ENCODE measurements at regions not wholly inside any gene's neighbourhood (a gene's known extent, or its start where the extent isn't known, plus 50 kb on each side); places are given as distances from the start of the nearest gene placed in this dataset.

DNA sequence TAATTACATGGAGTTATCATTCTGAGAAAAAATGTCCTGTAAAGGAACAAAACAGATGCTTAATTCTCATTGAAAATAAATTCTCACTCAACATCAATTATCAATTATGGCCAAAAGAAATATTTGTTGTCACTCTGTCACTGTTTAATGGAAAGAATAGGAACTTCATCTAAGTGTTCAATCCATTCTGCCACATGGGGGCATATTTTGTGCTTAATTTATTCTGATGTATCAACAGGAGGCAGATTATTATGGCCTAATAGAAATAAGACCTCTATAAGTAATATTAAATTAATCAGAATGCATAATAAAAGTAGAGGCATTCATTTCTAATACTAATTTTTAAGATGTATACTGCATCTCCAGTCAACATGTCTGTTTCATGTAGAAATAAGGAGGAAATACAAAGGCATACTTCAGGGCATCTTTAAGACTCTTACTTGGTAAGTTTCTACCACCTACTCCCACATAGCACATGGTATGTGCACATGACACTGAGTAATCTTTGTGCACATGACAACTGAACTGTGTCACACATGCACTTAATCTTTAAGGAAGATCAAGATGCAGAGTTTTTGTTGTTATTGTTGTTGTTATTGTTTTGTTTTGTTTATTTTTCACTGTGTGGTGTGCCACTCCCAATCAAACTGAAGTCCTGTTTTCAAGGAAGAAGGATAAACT lies 420.4 kb upstream of the SEMA3A start:
- Mint-ChIP-seq H3K9me3 (no peaks in the 10 kb centered on the region), H3K27ac (no peak overlapping the region), H3K4me3 (no peak overlapping the region), H3K36me3 (ENCODE audit: low read depth) (no peaks in the 10 kb centered on the region), H3K4me1 (ENCODE audit: low read depth) (no peaks in the 10 kb centered on the region), H3K27me3 (ENCODE audit: low read depth) (no peaks in the 10 kb centered on the region)
- DNase-seq (ENCODE audit: low spot score), result no peak

DNA sequence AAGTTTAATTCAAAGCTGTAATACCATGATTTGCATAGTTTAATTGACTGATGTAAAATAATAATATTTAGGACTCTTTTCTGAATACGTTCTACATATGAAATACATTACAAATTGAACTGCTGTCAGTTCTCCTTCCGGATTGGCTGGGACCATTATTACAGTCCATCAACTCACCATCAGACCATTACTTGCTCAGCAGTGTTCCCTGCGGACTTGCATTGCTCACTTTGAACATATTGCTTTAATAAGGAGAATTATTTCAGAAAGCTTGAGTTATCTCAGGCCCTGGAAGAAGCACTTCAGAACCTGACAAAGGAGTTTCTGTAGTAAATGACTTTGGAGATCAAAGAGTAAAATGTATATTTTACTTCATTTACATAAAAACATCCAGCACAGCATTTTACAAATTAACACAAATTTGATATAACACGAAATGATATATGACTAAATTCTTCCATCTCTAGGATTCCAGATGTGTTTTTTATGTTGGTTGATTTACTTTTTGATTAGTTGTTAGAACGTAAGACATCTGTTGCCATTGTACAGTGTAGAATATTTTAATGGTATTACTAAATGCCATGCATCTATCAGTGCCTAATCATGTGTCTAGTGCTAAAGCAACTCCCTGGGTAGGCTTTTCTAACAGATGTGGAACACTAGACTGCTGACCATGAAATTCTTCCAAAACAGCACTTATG lies 418.5 kb upstream of the SEMA3A start:
- no peaks in the 10 kb centered on the region for H3K9me3 Mint-ChIP-seq
- H3K4me3 Mint-ChIP-seq, result no peak overlapping the region
- H3K4me1 Mint-ChIP-seq (ENCODE audit: low read depth), result peaks cover 3% of the 10 kb centered on the region
- H3K27ac Mint-ChIP-seq, result no peak overlapping the region
- no peak for DNase-seq (ENCODE audit: low spot score)
- no peaks in the 10 kb centered on the region for H3K27me3 Mint-ChIP-seq (ENCODE audit: low read depth)
- no peaks in the 10 kb centered on the region for H3K36me3 Mint-ChIP-seq (ENCODE audit: low read depth)

DNA sequence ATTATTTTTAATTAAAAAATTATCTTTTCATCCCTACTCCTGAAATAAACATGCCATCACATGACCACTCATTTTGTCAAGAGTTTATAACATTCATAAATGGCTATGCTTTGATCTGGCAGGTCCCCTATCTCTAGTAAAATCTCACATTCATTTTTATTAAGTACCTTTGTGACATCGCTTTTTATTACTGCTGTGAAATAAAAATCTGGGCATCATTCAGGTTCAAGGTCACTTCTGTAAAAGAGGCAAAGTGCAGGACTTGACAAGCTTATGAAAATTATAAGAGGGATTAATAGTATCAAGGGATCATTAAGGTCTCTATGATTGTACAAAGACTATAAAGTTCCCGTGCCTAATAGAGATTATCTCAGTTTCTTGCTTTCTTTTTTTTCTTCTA lies 416.8 kb upstream of the SEMA3A start:
- Mint-ChIP-seq H3K36me3 (ENCODE audit: low read depth) (no peaks in the 10 kb centered on the region), H3K4me3 (no peak overlapping the region), H3K27me3 (ENCODE audit: low read depth) (no peaks in the 10 kb centered on the region), H3K4me1 (ENCODE audit: low read depth) (peaks cover 3% of the 10 kb centered on the region), H3K9me3 (no peaks in the 10 kb centered on the region), H3K27ac (no peak overlapping the region)
- no peak for DNase-seq (ENCODE audit: low spot score)

DNA sequence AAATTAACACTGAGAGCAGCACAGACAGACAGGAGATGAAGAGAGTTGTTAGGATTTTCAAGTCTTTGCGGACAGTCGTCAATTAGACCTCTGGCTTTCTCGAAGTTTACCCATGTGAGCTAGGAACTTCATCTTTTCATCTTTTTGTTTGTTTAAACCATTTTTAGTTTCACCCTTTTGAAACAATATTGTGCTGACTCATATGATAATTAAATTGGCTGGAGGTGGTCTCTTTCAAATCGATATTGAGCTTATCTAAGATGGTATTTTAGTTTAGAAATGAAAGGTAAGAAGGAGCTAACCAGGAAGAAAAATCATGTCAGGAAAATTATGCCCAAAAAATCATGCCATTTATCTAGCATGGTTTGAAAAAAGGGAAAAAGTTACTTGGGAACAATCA lies 415.8 kb upstream of the SEMA3A start:
- Mint-ChIP-seq H3K27ac (no peak overlapping the region), H3K4me1 (ENCODE audit: low read depth) (peaks cover 3% of the 10 kb centered on the region), H3K36me3 (ENCODE audit: low read depth) (no peaks in the 10 kb centered on the region), H3K4me3 (no peak overlapping the region), H3K27me3 (ENCODE audit: low read depth) (no peaks in the 10 kb centered on the region), H3K9me3 (no peaks in the 10 kb centered on the region)
- no peak for DNase-seq (ENCODE audit: low spot score)

DNA sequence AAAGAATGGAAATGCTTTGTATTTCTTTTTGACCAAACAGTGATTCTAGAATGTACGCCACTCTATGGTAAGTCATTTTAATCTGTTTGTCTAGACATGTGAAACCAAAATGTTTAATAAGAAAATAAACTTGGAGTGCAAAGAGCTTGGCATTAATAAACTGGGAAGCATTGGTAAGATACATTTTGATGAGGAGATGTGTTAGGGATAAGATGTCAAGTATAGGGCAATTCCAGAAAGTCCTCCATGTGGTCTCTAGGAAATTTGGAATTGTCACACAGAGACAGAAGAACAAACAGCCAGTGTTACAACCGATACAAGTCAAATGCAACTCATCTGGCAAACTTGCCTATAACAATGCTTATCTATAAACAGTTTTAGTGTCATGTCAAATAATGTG lies 410.7 kb upstream of the SEMA3A start:
- DNase-seq (ENCODE audit: low spot score), result no peak
- Mint-ChIP-seq H3K36me3 (ENCODE audit: low read depth) (no peaks in the 10 kb centered on the region), H3K4me3 (no peak overlapping the region), H3K27me3 (ENCODE audit: low read depth) (no peaks in the 10 kb centered on the region), H3K4me1 (ENCODE audit: low read depth) (peaks cover 3% of the 10 kb centered on the region), H3K9me3 (no peaks in the 10 kb centered on the region), H3K27ac (no peak overlapping the region)

DNA sequence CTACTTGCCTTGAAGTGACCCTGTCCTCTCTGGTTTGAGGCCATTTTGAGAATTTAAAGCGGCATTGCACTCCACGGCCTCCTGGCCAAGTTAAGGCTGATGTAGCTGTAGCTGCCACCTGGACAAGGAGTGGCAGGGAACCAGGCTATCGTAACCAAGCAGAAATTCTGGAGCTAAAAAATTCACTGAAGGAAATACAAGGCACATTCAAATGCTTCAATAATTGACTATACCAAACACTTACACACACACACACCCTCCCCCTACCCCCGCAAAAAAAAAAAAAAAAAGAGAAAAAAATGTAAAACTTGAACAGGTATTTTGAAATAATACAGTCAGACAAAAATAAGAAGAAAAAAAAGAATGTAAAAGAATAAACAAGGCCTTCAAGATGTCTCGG lies 409.0 kb upstream of the SEMA3A start:
- Mint-ChIP-seq H3K4me1 (ENCODE audit: low read depth) (no peaks in the 10 kb centered on the region), H3K36me3 (ENCODE audit: low read depth) (no peaks in the 10 kb centered on the region), H3K9me3 (no peaks in the 10 kb centered on the region), H3K27me3 (ENCODE audit: low read depth) (no peaks in the 10 kb centered on the region), H3K27ac (no peak overlapping the region), H3K4me3 (no peak overlapping the region)
- no peak for DNase-seq (ENCODE audit: low spot score)

DNA sequence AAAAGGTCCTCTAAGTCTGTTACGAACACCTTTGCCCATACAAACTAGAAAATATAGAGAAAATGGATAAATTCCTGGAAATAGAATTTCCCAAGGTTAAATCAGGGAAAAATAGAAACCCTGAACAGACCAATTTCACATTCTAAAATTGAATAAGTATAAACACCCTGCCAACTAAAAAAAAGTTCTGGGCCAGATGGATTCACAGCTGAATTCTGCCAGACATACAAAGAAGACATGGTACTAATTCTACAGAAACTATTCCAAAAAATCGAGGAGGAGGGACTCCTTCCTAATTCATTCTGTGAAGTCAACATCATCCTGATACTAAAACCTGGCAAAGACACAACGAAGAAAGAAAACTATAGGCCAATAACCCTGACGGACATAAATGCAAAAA lies 400.4 kb upstream of the SEMA3A start:
- H3K36me3 Mint-ChIP-seq (ENCODE audit: low read depth), result no peaks in the 10 kb centered on the region
- no peak overlapping the region for H3K27ac Mint-ChIP-seq
- H3K4me3 Mint-ChIP-seq, result no peak overlapping the region
- no peaks in the 10 kb centered on the region for H3K4me1 Mint-ChIP-seq (ENCODE audit: low read depth)
- peaks cover 2% of the 10 kb centered on the region for H3K9me3 Mint-ChIP-seq
- DNase-seq (ENCODE audit: low spot score), result no peak
- no peaks in the 10 kb centered on the region for H3K27me3 Mint-ChIP-seq (ENCODE audit: low read depth)

DNA sequence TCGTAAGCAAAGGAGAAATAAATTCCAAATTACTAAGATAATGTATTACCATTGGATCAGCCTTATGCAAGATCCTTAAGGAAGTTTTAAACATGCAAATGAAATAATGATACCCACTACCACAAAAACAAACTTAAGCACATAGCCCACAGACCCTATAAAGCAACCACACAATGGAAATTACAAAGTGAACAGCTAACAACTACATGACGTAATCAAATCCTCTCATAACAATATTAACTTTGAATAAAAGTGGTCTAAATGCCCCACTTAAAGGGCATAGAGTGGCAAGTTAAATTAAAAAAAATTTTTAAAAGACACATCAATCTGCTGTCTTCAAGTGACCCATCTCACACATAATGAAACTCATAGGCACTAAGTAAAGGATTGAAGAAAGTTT lies 397.3 kb upstream of the SEMA3A start:
- H3K4me1 Mint-ChIP-seq (ENCODE audit: low read depth), result no peaks in the 10 kb centered on the region
- peaks cover 5% of the 10 kb centered on the region for H3K9me3 Mint-ChIP-seq
- H3K4me3 Mint-ChIP-seq, result no peak overlapping the region
- no peaks in the 10 kb centered on the region for H3K27me3 Mint-ChIP-seq (ENCODE audit: low read depth)
- no peak for DNase-seq (ENCODE audit: low spot score)
- no peaks in the 10 kb centered on the region for H3K36me3 Mint-ChIP-seq (ENCODE audit: low read depth)
- no peak overlapping the region for H3K27ac Mint-ChIP-seq

DNA sequence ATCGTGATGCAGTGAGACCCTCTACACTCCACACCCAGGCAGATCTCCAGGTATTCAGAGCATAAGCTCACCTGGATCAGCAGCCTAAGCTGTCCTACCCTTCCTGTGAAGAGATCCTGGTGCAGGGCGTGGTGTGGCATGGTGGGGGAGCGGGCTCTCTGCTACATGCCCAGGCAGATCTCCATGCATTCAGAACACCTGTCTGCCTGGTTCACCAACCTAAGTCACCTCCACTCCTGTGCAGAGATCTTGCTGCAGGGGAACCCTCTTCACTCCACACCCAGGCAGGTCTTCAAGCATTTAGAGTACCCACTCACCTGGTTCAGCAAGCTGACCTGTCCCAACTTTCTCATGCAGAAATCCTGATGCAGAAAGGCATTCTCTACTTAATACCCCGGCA lies 394.4 kb upstream of the SEMA3A start:
- no peaks in the 10 kb centered on the region for H3K4me1 Mint-ChIP-seq (ENCODE audit: low read depth)
- no peaks in the 10 kb centered on the region for H3K36me3 Mint-ChIP-seq (ENCODE audit: low read depth)
- DNase-seq (ENCODE audit: low spot score), result no peak
- H3K27ac Mint-ChIP-seq, result no peak overlapping the region
- no peaks in the 10 kb centered on the region for H3K27me3 Mint-ChIP-seq (ENCODE audit: low read depth)
- H3K9me3 Mint-ChIP-seq, result peaks cover 5% of the 10 kb centered on the region
- H3K4me3 Mint-ChIP-seq, result no peak overlapping the region

DNA sequence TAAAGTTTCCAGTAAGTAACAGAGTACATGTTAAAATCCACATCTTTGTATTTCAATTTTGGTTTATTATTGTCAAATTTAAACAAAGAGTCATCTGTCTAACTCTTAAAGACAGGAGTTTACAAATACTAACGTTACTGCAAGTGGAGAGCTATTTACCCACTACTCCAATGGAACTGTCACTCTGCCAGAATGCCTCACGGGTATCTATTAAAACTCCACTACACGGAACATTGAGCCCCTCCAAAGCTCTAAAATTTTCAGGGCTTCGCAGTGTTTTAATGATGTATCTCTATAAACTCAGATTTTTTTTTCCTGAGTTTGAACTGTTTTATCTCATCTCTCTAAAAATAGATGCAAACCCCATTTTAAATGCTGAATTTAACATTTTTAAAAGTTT lies 388.7 kb upstream of the SEMA3A start:
- Mint-ChIP-seq H3K27ac (no peak overlapping the region), H3K27me3 (ENCODE audit: low read depth) (no peaks in the 10 kb centered on the region), H3K36me3 (ENCODE audit: low read depth) (no peaks in the 10 kb centered on the region), H3K9me3 (no peaks in the 10 kb centered on the region), H3K4me3 (no peak overlapping the region), H3K4me1 (ENCODE audit: low read depth) (no peaks in the 10 kb centered on the region)
- DNase-seq (ENCODE audit: low spot score), result no peak

DNA sequence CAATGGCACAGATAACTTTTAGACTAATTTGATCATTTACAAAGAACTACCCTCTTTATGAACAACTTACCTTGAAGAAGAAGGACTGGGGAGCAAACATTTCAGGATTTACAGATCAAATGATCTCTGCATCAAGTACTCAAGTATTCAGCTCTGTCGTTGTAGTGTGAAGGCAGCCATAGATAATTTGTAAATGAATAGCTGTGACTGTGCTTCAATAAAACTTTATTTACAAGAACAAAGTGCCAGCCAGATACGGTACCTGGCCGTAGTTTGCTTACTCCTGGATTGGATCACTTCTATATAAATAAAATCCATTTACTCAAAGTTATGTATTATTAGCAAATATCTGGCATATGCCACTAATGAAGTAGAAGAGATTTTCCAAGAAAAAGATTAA lies 388.2 kb upstream of the SEMA3A start:
- H3K9me3 Mint-ChIP-seq, result no peaks in the 10 kb centered on the region
- H3K4me1 Mint-ChIP-seq (ENCODE audit: low read depth), result no peaks in the 10 kb centered on the region
- no peak overlapping the region for H3K4me3 Mint-ChIP-seq
- DNase-seq (ENCODE audit: low spot score), result no peak
- H3K27ac Mint-ChIP-seq, result no peak overlapping the region
- H3K36me3 Mint-ChIP-seq (ENCODE audit: low read depth), result no peaks in the 10 kb centered on the region
- H3K27me3 Mint-ChIP-seq (ENCODE audit: low read depth), result no peaks in the 10 kb centered on the region

DNA sequence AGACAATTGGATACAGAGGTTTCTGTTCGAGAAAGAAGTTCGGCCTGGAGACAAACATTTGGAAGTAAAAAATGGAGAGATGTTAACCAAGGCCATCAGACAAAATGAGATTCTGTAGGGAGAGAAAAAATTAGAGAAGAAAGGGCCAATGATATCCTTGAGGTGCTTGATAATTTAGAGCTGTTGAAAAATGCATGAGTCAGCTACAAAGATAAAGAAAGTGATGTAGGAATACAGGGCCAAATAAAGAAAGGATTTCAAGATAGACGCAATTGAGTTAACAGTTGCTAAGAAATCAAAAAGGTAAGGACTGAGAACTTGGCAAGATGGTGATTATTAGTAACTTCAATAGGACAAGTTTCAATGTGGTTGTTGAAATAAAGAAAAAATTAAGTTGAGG lies 384.2 kb upstream of the SEMA3A start:
- no peaks in the 10 kb centered on the region for H3K36me3 Mint-ChIP-seq (ENCODE audit: low read depth)
- no peak overlapping the region for H3K27ac Mint-ChIP-seq
- H3K9me3 Mint-ChIP-seq, result no peaks in the 10 kb centered on the region

DNA sequence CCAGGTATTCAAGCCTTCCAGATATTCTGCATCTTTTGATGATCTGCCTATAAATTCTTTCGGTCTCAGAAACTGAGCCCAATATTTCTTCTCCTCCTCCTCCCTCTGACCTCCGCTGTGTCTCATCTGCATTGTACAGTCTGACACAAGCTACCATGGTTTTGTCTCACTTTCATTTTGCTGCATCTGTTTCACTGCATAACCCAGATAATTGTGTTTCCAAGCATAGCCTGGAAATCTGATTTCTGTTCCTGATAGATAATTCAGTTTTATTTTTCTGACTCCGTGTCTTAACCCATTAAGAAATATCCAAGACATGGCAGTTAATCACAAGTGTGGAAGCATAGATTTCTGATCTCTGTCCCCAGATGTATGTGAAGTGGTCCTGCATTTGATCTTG lies 374.2 kb upstream of the SEMA3A start:
- no peak for DNase-seq (ENCODE audit: low spot score)
- Mint-ChIP-seq H3K27ac (no peak overlapping the region), H3K36me3 (ENCODE audit: low read depth) (no peaks in the 10 kb centered on the region), H3K27me3 (ENCODE audit: low read depth) (no peaks in the 10 kb centered on the region), H3K4me1 (ENCODE audit: low read depth) (no peaks in the 10 kb centered on the region), H3K4me3 (no peak overlapping the region), H3K9me3 (no peaks in the 10 kb centered on the region)

More for the DNA sequence above, 384.2 kb upstream of the SEMA3A start:
- DNase-seq (ENCODE audit: low spot score), result no peak
- H3K4me1 Mint-ChIP-seq (ENCODE audit: low read depth), result no peaks in the 10 kb centered on the region
- no peak overlapping the region for H3K4me3 Mint-ChIP-seq
- H3K27me3 Mint-ChIP-seq (ENCODE audit: low read depth), result no peaks in the 10 kb centered on the region

DNA sequence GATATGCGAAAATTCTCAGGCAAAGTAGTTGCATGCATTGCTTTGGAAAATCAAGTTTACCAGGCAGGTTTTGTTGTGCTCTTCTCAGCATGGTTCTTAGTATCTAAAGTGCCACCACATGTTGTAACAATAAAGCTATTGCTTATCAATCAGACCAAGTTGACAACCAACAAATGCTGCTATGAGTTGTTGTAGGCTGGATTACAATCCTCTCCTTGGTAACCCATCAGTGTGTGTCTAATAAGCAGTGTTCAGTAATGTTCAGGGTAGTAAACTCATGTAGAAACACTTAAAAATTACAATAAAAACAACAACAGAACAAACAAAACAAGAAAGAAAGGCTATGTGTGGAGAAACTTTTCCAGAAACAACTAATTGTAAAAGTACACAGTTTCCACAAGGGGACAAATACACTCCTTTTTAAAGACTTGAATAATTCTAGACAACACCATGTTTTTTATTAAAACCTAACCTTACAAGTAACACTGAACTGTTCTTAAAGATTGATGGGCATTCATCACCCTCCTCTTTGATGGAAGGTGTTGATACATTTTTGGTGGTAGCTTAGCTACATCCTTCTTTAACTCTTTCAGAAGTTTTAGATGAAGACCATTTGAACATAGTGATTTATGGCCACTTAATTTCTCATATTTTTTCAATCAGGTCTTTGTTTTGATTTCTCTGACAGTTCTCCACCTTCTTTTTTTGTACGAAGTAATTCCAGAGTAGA lies 370.9 kb upstream of the SEMA3A start:
- Mint-ChIP-seq H3K27me3 (ENCODE audit: low read depth) (no peaks in the 10 kb centered on the region), H3K27ac (no peak overlapping the region), H3K9me3 (no peaks in the 10 kb centered on the region), H3K4me1 (ENCODE audit: low read depth) (no peaks in the 10 kb centered on the region), H3K36me3 (ENCODE audit: low read depth) (no peaks in the 10 kb centered on the region), H3K4me3 (no peak overlapping the region)
- DNase-seq (ENCODE audit: low spot score), result no peak
